Neural cell (in vitro differentiated cells): ENCODE measurements at regions not wholly inside any gene's neighbourhood (a gene's known extent, or its start where the extent isn't known, plus 50 kb on each side); places are given as distances from the start of the nearest gene placed in this dataset.

ENCODE experiments used
- CTCF ChIP-seq: fragments of 450-650 bp; IDR thresholded peaks from 2 replicates; pipeline ENCODE4 v1.5.1; 2014; ENCODE audit warnings: antibody characterized with exemption, mild to moderate bottlenecking, moderate library complexity; ENCODE audit not compliant: poor library complexity, severe bottlenecking
- EP300 ChIP-seq: fragments of 450-650 bp; conservative IDR thresholded peaks from 2 replicates; pipeline ENCODE4 v1.6.1; 2014; ENCODE audit warnings: antibody characterized with exemption, mild to moderate bottlenecking, moderate library complexity; ENCODE audit not compliant: poor library complexity, severe bottlenecking
- EZH2 ChIP-seq: fragments of 200-600, 300-800 bp; shearing (Covaris generic), sonication (generic); IDR thresholded peaks from 2 replicates; pipeline ENCODE4 v1.6.1; 2014; ENCODE audit warnings: antibody characterized with exemption, low read length, borderline replicate concordance, mild to moderate bottlenecking; ENCODE audit not compliant: insufficient read depth, poor library complexity, severe bottlenecking
- MXI1 ChIP-seq: fragments of 450-650 bp; conservative IDR thresholded peaks from 2 replicates; pipeline ENCODE4 v1.6.1; 2014; ENCODE audit warnings: antibody characterized with exemption, mild to moderate bottlenecking; ENCODE audit not compliant: poor library complexity, severe bottlenecking
- POLR2AphosphoS5 ChIP-seq: IDR thresholded peaks from 2 replicates; pipeline ENCODE4 v1.6.1; 2012
- RAD21 ChIP-seq: fragments of 450-650 bp; conservative IDR thresholded peaks from 2 replicates; pipeline ENCODE4 v1.6.1; 2014; ENCODE audit warnings: antibody characterized with exemption, mild to moderate bottlenecking, moderate library complexity
- REST ChIP-seq: IDR thresholded peaks from 2 replicates; pipeline ENCODE4 v1.6.1; 2012; ENCODE audit warnings: borderline replicate concordance
- SMC3 ChIP-seq: fragments of 450-650 bp; conservative IDR thresholded peaks from 2 replicates; pipeline ENCODE4 v1.6.1; 2014; ENCODE audit warnings: antibody characterized with exemption, mild to moderate bottlenecking, moderate library complexity; ENCODE audit not compliant: poor library complexity

GRCh38 chr13:64930636-64931035 lies 2299.5 kb downstream of the PCDH9 start:
- TF ChIP-seq POLR2AphosphoS5 (no peak), EZH2 (no peak), CTCF (no peak), REST (no peak), MXI1 (no peak), RAD21 (no peak), EP300 (no peak), SMC3 (no peak)
